ENCODE measurements at regions not wholly inside any gene's neighbourhood (a gene's known extent, or its start where the extent isn't known, plus 50 kb on each side); places are given as distances from the start of the nearest gene placed in this dataset.
A peak's percentile ranks its signal among the peaks of the same experiment; 100 is the strongest.

DNA sequence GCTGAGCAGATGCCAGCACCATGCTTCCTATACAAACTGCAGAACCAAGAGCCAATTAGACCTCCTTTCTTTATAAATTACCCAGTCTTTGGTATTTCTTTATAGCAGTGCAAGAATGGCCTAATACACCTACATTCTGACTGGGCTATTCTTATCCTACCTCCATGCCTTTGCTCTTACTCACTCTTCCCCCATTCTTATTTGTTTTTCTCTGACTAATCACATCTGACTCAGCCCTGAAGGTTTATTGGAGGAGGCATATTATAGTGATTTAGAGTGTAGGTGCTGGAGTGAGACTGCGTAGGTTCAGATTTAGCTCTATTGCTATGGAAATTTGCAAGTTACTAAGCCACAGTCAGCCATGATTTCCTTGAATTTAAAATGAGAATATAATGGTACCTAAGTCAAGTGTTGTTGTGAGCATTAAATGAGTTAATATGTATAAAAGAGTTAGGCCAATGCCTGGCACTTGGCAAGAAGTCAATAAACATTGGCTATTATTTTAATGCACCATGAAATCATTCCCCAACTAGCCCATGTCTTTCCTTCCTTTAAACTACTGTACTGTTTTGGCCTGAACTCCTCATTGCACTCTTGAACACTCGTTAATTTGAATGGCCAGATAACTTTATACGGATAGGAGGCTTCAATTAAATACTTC, 531.2 kb upstream of the ZNF608 start:
- DNase-seq (ENCODE audit: low read depth, low spot score), result peak; percentile 90

- DNase-seq (ENCODE audit: low read depth, low spot score), result no peak
Measured at GRCh38 chr5:125278711-125279110, 532.3 kb upstream of the ZNF608 start.

DNA sequence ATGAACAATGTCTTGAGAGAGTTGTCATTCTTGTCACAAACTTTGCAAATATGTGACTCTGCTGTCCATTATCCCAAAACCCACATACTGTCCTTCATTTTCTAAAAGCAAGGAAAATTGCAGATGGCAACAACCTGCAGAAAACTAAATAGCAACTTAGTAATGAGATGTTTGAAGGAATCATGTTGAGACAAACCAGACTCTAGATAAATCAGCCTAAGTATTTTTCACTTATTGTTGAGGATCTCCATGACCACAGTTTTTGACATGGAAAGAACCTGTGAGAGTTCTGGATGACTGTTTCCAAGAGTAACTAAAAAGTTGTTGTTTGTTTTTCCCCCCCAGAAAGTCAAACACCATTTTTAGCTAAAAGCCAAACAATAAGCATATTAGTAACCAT, 535.2 kb upstream of the ZNF608 start:
- DNase-seq (ENCODE audit: low read depth, low spot score), result no peak

DNA sequence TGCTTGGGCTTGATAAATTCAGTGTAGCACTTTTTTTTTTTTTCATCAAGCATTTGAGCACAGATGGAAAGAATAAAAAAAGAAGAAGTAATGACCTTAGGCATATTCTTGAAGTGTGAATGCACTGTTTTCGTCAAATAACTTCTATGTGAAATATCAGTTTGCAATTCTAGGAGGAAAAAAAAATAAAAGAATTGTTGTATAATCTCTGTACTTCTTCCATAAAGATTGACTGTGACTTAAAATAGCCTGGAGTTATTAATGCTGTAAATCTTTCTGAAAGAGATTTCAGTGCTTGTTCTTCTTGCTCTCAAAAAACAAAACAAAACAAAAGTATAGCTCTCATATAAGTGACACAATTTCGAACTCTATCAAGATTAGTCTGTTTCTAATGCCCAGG, 536.9 kb upstream of the ZNF608 start:
- DNase-seq (ENCODE audit: low read depth, low spot score), result no peak

- no peak for DNase-seq (ENCODE audit: low read depth, low spot score)
Measured at GRCh38 chr5:125286271-125286670, 539.8 kb upstream of the ZNF608 start.

DNA sequence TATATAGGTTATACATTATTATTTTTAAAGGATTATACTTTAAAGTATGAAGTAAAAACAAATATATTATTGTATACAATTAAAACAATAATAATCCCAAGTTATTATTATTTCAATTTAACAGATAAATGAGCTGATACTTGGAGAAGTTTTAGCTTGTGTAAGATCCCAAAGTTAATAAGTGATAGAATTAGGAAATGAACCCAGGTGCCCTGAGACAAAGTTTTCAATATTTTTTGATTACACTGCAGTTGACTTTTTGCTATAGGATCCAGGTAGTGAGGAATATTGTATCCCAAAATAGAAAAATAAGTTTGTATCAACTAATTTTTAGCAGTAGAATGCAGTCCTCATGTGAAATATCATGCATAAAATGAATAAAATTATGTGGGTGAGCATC, 543.2 kb upstream of the ZNF608 start:
- DNase-seq (ENCODE audit: low read depth, low spot score), result no peak

GRCh38 chr5:125290935-125291334, 544.5 kb upstream of the ZNF608 start:
- DNase-seq (ENCODE audit: low read depth, low spot score), result no peak

- no peak for DNase-seq (ENCODE audit: low read depth, low spot score)
Measured at GRCh38 chr5:125291447-125291846, 545.0 kb upstream of the ZNF608 start.

DNA sequence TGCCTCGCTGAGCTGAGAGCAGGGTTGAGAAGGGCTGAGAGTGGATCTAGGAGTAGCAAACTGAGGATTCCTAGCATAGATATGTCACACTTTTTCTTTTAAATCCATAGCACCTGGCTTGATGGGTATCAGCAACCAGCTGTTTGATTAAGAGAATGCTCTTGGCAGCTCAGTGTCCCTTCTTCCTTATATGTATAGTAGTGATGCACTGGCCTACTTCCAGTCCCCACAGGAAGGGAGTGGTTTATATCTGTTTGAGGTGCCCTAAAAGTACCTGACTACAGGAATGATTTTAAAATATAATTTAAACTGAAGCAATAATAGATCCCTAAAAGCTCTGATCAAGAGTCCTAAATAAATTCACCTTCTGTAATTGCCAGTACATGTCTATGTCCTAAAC, 546.8 kb upstream of the ZNF608 start:
- DNase-seq (ENCODE audit: low read depth, low spot score), result no peak

DNA sequence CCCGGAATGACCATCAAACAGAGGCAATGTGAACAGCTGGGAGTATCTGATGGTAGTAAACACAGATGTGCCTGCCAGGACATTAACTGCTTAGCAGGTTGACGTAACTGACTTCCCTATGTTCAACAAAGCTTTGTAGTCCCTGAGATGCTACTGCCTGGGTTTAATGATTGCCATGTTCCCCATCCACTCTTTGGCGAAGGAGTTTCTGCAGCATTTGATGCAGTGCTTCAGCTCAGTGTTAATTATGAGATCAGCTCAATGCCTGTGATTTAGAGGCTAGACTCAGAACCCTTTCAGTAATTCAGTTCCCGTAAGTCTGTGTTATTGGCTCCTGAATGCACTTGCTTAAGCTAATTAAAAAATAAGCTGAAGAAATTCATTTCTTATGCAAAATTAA, 547.3 kb upstream of the ZNF608 start:
- no peak for DNase-seq (ENCODE audit: low read depth, low spot score)

GRCh38 chr5:125294844-125295243, 548.4 kb upstream of the ZNF608 start:
- DNase-seq (ENCODE audit: low read depth, low spot score), result no peak

DNA sequence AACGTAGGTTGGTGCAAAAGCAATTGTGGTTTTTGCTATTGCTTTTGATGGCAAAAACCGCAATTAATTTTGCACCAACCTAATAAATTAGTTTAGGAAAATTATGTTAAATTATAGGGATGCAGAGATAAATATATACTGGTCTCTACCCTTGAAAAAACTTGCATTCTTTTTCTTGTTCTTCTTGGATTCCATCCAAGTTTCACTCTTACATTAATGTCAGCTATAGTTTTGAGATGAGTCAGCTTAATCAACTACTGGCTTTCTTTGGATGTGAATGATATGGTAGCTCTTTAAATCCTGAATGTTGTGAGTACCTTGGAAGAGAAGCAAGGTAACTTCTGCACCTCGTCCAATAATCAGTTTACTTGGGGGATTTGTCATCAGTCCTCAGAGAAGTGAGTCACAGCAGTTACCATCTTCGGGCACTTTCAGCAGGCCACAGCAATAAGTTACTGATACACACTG, 549.0 kb upstream of the ZNF608 start:
- peak; percentile 25 for DNase-seq (ENCODE audit: low read depth, low spot score)

DNA sequence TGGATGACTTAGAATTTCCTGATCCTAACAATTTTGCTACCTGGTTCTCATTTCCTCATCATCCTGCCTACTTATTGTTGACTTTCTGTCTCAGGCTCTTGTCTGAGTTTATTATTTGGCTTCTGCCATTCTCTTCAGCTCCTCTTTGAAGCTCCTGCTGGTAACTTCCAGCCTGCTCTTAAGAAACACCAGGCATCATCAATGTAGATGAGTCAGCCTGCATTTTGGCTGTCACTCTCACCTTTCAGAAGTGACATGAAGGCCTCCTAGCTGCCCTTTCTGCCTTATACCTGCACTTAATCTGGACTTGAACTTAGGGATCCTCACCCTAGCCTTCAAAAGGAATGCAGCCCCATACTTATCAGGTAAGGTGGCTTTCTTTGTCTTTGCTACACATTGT, 551.8 kb upstream of the ZNF608 start:
- DNase-seq (ENCODE audit: low read depth, low spot score), result peak; percentile 18

DNA sequence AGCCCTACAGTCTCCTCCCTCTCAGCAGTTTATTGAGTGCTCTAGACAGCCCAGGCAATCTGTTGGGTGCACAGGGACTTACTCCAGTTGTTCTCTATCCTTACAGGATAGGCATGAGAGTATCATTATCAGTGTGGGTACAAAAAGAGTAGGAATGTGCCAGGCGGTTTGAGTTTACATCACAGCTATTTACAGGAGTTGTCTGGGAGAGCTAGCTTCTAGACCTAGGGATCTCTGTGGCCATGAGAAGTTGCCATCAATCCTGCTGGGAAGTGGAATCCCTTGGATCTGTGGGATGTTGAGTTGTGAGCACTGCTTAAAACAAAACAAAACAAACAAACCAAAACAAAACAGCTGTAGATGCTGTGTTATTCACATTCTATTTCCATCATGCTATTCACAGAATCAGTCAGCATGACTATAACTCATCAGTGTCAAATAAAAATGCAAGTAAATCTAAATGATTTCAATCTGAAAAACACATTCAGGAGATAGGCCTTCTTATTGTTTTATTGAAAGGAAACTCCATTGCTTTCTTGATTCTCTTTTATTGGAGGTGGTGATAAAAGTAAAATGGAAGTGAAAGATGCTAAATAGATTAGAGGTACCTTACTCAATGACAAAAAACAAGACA, 552.4 kb upstream of the ZNF608 start:
- peak; percentile 26 for DNase-seq (ENCODE audit: low read depth, low spot score)

GRCh38 chr5:125301711-125302110, 555.3 kb upstream of the ZNF608 start:
- no peak for DNase-seq (ENCODE audit: low read depth, low spot score)

- DNase-seq (ENCODE audit: low read depth, low spot score), result no peak
Measured at GRCh38 chr5:125302577-125302976, 556.1 kb upstream of the ZNF608 start.

- DNase-seq (ENCODE audit: low read depth, low spot score), result no peak
Measured at GRCh38 chr5:125306741-125307140, 560.3 kb upstream of the ZNF608 start.

DNA sequence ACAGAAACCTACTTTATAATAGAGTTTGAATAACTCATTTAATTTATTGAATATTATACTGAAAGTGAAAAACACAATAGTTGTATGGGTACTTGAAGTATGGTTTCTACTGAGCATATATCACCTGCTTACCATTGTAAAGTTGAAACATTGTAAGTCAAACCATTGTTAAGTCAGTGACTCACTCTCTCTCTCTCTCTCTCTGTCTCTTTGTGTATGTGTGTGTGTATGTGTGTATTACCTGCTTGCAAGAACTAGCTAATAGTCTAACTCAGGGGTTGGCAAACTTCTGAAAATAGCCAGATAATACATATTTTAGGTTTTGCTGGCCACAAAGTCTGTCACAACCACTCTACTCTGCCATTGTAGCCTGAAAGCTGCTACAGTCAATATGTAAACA, 564.3 kb upstream of the ZNF608 start:
- no peak for DNase-seq (ENCODE audit: low read depth, low spot score)

DNA sequence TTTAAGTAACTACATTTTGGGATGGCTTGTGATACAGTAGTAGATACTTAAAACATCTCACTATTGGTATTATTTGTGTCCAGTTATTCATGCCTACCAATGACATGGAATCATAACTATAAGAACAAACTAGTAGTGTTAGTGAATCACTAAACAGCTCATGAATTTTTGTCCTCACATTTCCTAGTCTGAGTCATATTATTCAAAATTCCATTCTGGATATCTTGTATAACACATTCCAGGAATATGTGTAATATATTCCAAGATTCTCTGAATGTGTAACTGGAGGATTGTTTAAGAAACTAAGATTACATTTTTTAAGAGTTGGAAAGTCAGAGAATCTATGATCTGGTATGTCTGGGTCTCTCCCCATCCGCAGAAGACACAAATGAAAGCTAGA, 565.3 kb upstream of the ZNF608 start:
- DNase-seq (ENCODE audit: low read depth, low spot score), result peak; percentile 55

DNA sequence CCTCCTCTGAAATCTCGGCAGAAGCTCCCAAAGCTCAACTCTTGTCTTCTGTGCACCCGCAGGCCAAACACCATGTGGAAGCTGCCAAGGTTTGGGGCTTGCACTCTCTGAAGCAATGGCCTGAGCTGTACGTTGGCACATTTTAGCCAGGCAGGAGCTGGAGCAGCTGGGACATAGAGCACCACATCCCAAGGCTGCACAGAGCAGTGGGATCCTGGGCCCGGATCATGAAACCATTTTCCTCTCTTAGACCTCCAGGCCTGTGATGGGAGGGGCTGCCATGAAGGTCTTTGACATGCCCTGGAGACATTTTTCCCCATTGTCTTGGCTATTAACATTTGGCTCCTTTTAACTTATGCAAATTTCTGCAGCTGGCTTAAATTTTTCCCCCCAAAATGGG, 567.1 kb upstream of the ZNF608 start:
- no peak for DNase-seq (ENCODE audit: low read depth, low spot score)

DNA sequence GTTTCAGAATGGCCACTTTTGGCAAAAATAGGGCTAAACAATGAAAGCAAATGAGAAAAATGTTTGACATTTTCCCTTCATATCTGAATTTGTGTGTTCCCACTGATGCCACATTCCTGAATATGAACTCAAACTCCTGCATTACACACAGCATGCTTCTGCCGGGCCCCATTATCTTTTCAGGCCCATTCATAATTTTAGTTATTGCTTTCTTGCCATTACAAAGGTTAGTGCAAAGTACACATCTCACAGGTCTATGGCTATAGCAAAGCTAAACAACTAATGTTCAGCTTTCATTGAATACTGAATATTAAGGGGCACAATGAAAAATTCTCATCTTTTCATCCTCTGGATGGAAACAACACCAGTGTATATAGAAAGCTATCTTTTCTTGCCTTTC, 568.9 kb upstream of the ZNF608 start:
- no peak for DNase-seq (ENCODE audit: low read depth, low spot score)

DNA sequence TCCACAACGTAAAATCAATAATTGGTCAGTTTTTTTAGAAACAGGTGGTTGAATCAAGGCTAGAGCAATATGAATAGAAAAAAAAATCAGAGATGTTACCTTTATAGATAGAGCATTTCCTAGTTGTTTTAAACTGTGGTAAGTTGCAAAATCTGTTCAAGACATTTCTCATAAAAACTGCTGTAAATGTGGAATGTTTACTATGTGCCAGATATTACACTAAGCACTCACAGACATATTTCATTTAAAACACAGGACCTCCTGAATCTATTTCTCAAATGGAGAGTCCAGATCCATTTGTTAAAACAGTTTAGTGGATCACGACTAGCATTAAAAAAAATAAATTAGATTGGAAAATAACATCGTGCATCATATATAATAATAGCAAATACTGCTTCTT, 570.0 kb upstream of the ZNF608 start:
- DNase-seq (ENCODE audit: low read depth, low spot score), result no peak

- DNase-seq (ENCODE audit: low read depth, low spot score), result no peak
Measured at GRCh38 chr5:125316915-125317535, 570.6 kb upstream of the ZNF608 start.
